Liver (tissue), 3 donors: ENCODE measurements at regions not wholly inside any gene's neighbourhood (a gene's known extent, or its start where the extent isn't known, plus 50 kb on each side); places are given as distances from the start of the nearest gene placed in this dataset.

Experiments used
- CTCF ChIP-seq: fragments of 150-350 bp; IDR thresholded peaks from 2 replicates; pipeline ENCODE4 v1.5.1; 2017; ENCODE audit warnings: improper control_type of control experiment, low read depth, low read length; ENCODE audit not compliant: missing input control
- FOXA1 ChIP-seq: IDR thresholded peaks from 2 replicates; pipeline ENCODE4 v1.6.1; 2016; ENCODE audit warnings: antibody characterized with exemption
- GABPA ChIP-seq, 2 donors: IDR thresholded peaks in 1 of 2; conservative IDR thresholded peaks in 1 of 2; 2 replicates each; pipeline ENCODE4 v1.6.1; 2016; ENCODE audit warnings: antibody characterized with exemption in 2 of 2, mild to moderate bottlenecking in 1 of 2, moderate library complexity in 1 of 2
- MAX ChIP-seq: IDR thresholded peaks from 2 replicates; pipeline ENCODE4 v1.6.1; 2016; ENCODE audit warnings: antibody characterized with exemption
- TAF1 ChIP-seq: conservative IDR thresholded peaks from 2 replicates; pipeline ENCODE4 v1.6.1; 2016; ENCODE audit warnings: antibody characterized with exemption, mild to moderate bottlenecking
- donor health status: healthy.
- donor health status: healthy.

- no peak for TF ChIP-seq CTCF
- TF ChIP-seq FOXA1, result no peak
- TF ChIP-seq MAX, result no peak
- no peak for TF ChIP-seq TAF1
- TF ChIP-seq GABPA (IDR thresholded peaks at IDR 0.05 in 1 of 2, conservative IDR thresholded peaks at IDR 0.05 in 1 of 2), result no peak
Observed at GRCh38 chr5:122534829-122535228, 222.8 kb downstream of the SNCAIP start.
